ENCODE measurements at regions not wholly inside any gene's neighbourhood (a gene's known extent, or its start where the extent isn't known, plus 50 kb on each side); places are given as distances from the start of the nearest gene placed in this dataset.

DNA sequence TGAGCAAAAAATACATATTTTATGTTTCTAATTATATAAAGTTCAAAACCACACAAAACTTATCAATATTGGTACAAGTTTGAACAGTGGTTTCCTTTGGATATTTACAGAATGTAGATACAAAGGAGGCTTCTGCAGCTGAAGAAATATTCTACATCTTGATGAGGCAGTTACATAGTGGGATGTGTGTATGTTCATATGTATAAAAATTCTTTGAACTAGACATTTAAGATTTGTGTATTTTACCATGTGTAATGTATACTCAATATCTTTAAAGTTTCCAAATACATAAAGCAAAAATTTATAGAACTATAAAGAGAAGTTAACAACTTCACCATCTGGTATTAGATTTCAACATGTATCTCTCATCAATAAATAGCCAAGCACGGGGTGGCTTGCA lies 80.7 kb upstream of the TNFSF4 start:
- DNase-seq (ENCODE audit: low spot score) (no peak), ATAC-seq (ENCODE audit: low read depth) (no peak)
- H3K9me3 ChIP-seq (ENCODE audit: severe bottlenecking) = no peaks in the 10 kb centered on the region
- no peak overlapping the region for H3K27ac ChIP-seq (ENCODE audit: poor library complexity, severe bottlenecking)
- H3K36me3 ChIP-seq (ENCODE audit: low read depth) = no peaks in the 10 kb centered on the region
- no peaks in the 10 kb centered on the region for H3K4me1 ChIP-seq (ENCODE audit: insufficient read depth, poor library complexity, severe bottlenecking)
- TF ChIP-seq, protein P1, sequence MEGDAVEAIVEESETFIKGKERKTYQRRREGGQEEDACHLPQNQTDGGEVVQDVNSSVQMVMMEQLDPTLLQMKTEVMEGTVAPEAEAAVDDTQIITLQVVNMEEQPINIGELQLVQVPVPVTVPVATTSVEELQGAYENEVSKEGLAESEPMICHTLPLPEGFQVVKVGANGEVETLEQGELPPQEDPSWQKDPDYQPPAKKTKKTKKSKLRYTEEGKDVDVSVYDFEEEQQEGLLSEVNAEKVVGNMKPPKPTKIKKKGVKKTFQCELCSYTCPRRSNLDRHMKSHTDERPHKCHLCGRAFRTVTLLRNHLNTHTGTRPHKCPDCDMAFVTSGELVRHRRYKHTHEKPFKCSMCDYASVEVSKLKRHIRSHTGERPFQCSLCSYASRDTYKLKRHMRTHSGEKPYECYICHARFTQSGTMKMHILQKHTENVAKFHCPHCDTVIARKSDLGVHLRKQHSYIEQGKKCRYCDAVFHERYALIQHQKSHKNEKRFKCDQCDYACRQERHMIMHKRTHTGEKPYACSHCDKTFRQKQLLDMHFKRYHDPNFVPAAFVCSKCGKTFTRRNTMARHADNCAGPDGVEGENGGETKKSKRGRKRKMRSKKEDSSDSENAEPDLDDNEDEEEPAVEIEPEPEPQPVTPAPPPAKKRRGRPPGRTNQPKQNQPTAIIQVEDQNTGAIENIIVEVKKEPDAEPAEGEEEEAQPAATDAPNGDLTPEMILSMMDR (IDR thresholded peaks at IDR 0.05; ENCODE audit: poor library complexity, severe bottlenecking) = no peak
- H3K4me3 ChIP-seq (ENCODE audit: severe bottlenecking) = no peak overlapping the region
- no peaks in the 10 kb centered on the region for H3K27me3 ChIP-seq (ENCODE audit: insufficient read depth, poor library complexity, severe bottlenecking)

DNA sequence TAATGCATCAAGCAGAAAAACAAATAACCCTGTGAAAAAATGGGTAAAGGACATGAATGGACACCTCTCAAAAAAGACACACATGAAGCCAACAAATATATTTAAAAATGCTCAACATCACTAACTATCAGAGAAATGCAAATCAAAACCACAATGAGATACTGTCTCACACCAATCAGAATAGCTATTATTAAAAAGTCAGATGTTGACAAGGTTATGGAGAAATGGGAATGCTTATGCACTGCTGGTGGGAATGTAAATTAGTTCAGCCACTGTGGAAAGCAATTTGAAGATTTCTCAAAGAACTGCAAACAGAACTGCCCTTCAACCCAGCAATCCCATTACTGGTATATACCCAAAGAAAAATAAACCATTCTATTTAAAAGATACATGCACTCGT lies 86.6 kb upstream of the TNFSF4 start:
- TF ChIP-seq, protein P1 (IDR thresholded peaks at IDR 0.05; ENCODE audit: poor library complexity, severe bottlenecking) = no peak
- ATAC-seq (ENCODE audit: low read depth) = no peak

DNA sequence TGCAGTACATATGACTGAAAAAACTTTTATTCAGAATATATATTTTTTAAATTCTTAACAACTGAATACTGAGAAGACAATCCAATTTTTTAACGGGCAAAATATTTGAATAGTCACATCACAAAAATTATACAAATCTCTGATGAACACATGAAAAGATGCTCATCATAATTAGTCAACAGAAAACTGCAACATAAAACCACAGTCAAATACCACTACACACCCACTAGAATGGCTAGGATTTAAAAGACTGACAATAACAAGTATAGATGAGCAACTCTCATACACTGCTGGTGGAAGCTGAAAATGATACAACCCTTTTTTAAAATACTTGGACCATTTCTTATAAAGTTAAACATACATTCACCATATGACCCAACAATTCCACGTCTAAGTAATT lies 87.7 kb upstream of the TNFSF4 start:
- Histone ChIP-seq H3K4me1 (ENCODE audit: insufficient read depth, poor library complexity, severe bottlenecking) (no peaks in the 10 kb centered on the region), H3K27me3 (ENCODE audit: insufficient read depth, poor library complexity, severe bottlenecking) (no peaks in the 10 kb centered on the region), H3K9me3 (ENCODE audit: severe bottlenecking) (no peaks in the 10 kb centered on the region), H3K4me3 (ENCODE audit: severe bottlenecking) (no peak overlapping the region), H3K27ac (ENCODE audit: poor library complexity, severe bottlenecking) (no peak overlapping the region), H3K36me3 (ENCODE audit: low read depth) (no peaks in the 10 kb centered on the region)
- no peak for ATAC-seq (ENCODE audit: low read depth)
- DNase-seq (ENCODE audit: low spot score) = no peak
- TF ChIP-seq, protein P1 (IDR thresholded peaks at IDR 0.05; ENCODE audit: poor library complexity, severe bottlenecking) = no peak

More for the DNA sequence above, 86.6 kb upstream of the TNFSF4 start:
- no peak overlapping the region for H3K4me3 ChIP-seq (ENCODE audit: severe bottlenecking)
- H3K4me1 ChIP-seq (ENCODE audit: insufficient read depth, poor library complexity, severe bottlenecking) = no peaks in the 10 kb centered on the region
- H3K9me3 ChIP-seq (ENCODE audit: severe bottlenecking) = no peaks in the 10 kb centered on the region
- no peak for DNase-seq (ENCODE audit: low spot score)
- no peaks in the 10 kb centered on the region for H3K27me3 ChIP-seq (ENCODE audit: insufficient read depth, poor library complexity, severe bottlenecking)
- H3K27ac ChIP-seq (ENCODE audit: poor library complexity, severe bottlenecking) = no peak overlapping the region
- H3K36me3 ChIP-seq (ENCODE audit: low read depth) = no peaks in the 10 kb centered on the region

DNA sequence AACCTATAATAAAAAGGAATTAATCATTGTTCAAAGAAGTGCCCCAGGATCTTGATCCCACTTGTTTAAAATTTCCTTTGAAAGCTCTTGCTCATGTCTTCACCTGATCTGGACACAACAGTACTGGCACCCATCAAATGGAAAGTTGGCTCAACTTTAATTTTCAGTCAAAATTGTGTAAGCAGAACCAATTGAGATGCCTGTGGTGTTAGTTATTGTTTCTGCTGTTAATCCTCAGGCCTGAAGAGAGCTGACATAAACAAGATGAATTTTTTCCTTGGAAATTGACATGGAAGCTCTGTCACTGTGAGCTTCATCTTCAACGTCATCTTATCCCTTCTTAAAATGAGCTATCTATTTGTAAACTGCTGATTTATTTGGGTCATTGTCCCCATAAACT lies 88.3 kb upstream of the TNFSF4 start:
- Histone ChIP-seq H3K9me3 (ENCODE audit: severe bottlenecking) (no peaks in the 10 kb centered on the region), H3K27me3 (ENCODE audit: insufficient read depth, poor library complexity, severe bottlenecking) (no peaks in the 10 kb centered on the region), H3K4me3 (ENCODE audit: severe bottlenecking) (no peak overlapping the region), H3K4me1 (ENCODE audit: insufficient read depth, poor library complexity, severe bottlenecking) (no peaks in the 10 kb centered on the region), H3K27ac (ENCODE audit: poor library complexity, severe bottlenecking) (no peak overlapping the region), H3K36me3 (ENCODE audit: low read depth) (no peaks in the 10 kb centered on the region)
- DNase-seq (ENCODE audit: low spot score) = no peak
- no peak for ATAC-seq (ENCODE audit: low read depth)
- TF ChIP-seq, protein P1 (IDR thresholded peaks at IDR 0.05; ENCODE audit: poor library complexity, severe bottlenecking) = no peak

DNA sequence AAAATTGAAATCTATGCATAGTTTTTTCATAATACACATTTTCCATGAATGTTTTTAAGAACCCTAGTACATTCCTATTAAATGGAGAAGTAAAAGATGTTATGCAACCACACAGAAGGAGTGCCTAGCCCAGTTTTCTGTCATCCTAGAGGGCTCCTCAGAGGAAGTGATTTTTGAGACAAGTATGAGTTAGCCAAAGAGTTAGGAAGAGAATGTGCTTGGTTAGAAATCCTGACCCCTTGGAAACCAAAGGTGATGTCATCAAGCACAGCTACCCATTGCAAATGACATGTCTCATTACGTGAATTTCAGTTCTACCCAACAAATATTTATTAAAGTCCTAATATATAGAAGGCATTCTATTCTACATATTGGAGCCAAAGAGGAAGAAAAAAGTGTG lies 88.9 kb upstream of the TNFSF4 start:
- H3K36me3 ChIP-seq (ENCODE audit: low read depth) = no peaks in the 10 kb centered on the region
- H3K4me3 ChIP-seq (ENCODE audit: severe bottlenecking) = no peak overlapping the region
- H3K9me3 ChIP-seq (ENCODE audit: severe bottlenecking) = no peaks in the 10 kb centered on the region
- no peak for DNase-seq (ENCODE audit: low spot score)
- no peak overlapping the region for H3K27ac ChIP-seq (ENCODE audit: poor library complexity, severe bottlenecking)
- H3K27me3 ChIP-seq (ENCODE audit: insufficient read depth, poor library complexity, severe bottlenecking) = no peaks in the 10 kb centered on the region
- H3K4me1 ChIP-seq (ENCODE audit: insufficient read depth, poor library complexity, severe bottlenecking) = no peaks in the 10 kb centered on the region
- TF ChIP-seq, protein P1 (IDR thresholded peaks at IDR 0.05; ENCODE audit: poor library complexity, severe bottlenecking) = no peak
- ATAC-seq (ENCODE audit: low read depth) = no peak
